ENCODE measurements at regions not wholly inside any gene's neighbourhood (a gene's known extent, or its start where the extent isn't known, plus 50 kb on each side); places are given as distances from the start of the nearest gene placed in this dataset.

GRCh38 chr1:184181044-184181443 is 129.5 kb downstream of the TSEN15 start:
- TF ChIP-seq TOX (CRISPR knock-in tag; IDR thresholded peaks at IDR 0.05; ENCODE audit: borderline replicate concordance) = no peak
- no peak for TF ChIP-seq CSRNP3 (CRISPR knock-in tag; IDR thresholded peaks at IDR 0.05)
- TF ChIP-seq ISL1 (CRISPR knock-in tag; IDR thresholded peaks at IDR 0.05) = no peak
- TF ChIP-seq ZNF565 (CRISPR knock-in tag; conservative IDR thresholded peaks at IDR 0.05; ENCODE audit: low read depth) = no peak

Measured in SK-N-SH treated with all-trans-retinoic acid at 6 μM for 48 hours (cell line).